Activated naive CD4-positive, alpha-beta T cell treated with anti-CD3 and anti-CD28 coated beads, Interleukin-2, amount 10 ng/mL, durations not matched to agents 7 days and 5 days (primary cell): ENCODE measurements at regions not wholly inside any gene's neighbourhood (a gene's known extent, or its start where the extent isn't known, plus 50 kb on each side); places are given as distances from the start of the nearest gene placed in this dataset.
"Not testable (repeated sequence)": the region's sequence is repeated elsewhere in the genome, so short reads cannot be mapped to it uniquely, and the experiment has no call there.

Source experiments
- CTCF ChIA-PET: fragments of 350-600 bp; sonication (Branson Sonifier 250); formaldehyde crosslinking; loops from one replicate; lab custom pipeline; 2021; ENCODE audit warnings: antibody characterized with exemption; lab: Charles Lee
- DNase-seq: peaks from one replicate; pipeline ENCODE4 v3.0.0-alpha.2; 2020
- H3K27ac Mint-ChIP-seq: one replicate; pipeline ENCODE4 v1.8.0; 2021; ENCODE audit warnings: mild to moderate bottlenecking, moderate library complexity, mixed read lengths
- H3K27me3 Mint-ChIP-seq: one replicate; pipeline ENCODE4 v1.8.0; 2021; ENCODE audit warnings: mild to moderate bottlenecking, mixed read lengths
- H3K36me3 Mint-ChIP-seq: one replicate; pipeline ENCODE4 v1.8.0; 2021; ENCODE audit warnings: mixed read lengths
- H3K4me1 Mint-ChIP-seq: one replicate; pipeline ENCODE4 v1.8.0; 2021; ENCODE audit warnings: mixed read lengths
- H3K4me3 Mint-ChIP-seq: one replicate; pipeline ENCODE4 v1.8.0; 2021; ENCODE audit warnings: mild to moderate bottlenecking, moderate library complexity, mixed read lengths
- H3K9me3 Mint-ChIP-seq: one replicate; pipeline ENCODE4 v1.8.0; 2021; ENCODE audit warnings: mixed read lengths

DNA sequence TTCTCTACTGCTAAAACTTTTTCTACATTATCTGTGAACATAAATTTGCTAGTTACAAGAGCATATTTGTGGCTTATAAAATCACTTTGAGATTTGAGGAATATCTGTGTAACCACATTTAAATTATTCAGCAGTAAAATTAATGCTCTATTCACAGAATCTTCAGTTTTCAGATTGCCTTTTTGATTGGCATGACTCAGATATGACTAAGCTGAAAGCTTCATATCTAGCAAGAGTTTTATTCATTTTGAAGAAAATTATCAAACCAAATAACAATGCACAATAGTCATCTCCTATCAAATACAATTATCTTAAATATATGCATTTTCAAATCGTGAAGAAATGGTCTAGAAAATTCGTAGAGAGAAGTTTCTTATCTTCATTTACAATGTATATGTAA is 1498.2 kb upstream of the B3GALT2 start:
- H3K27me3 Mint-ChIP-seq, result no peaks in the 10 kb centered on the region
- CTCF ChIA-PET, result no interaction called here
- H3K4me3 Mint-ChIP-seq, result no peak overlapping the region
- H3K9me3 Mint-ChIP-seq, result no peaks in the 10 kb centered on the region
- H3K4me1 Mint-ChIP-seq, result no peaks in the 10 kb centered on the region
- DNase-seq, result no peak
- no peak overlapping the region for H3K27ac Mint-ChIP-seq
- no peaks in the 10 kb centered on the region for H3K36me3 Mint-ChIP-seq

DNA sequence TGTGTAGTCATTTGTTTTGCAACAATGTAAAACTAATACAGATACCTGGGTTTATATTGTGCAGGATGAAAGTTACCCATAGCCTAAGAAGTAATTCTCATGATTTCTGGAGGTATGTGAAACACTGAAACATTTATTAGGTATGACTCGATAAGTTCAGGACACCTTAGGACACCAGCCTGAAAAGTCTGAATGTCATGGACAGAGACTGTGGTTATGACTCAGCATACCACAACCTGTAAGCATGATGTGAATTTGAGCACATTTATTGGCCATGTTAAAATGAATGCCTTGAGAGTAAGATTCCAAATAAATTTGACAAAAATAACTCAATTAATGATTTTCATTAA is 1471.7 kb upstream of the B3GALT2 start:
- DNase-seq, result no peak

DNA sequence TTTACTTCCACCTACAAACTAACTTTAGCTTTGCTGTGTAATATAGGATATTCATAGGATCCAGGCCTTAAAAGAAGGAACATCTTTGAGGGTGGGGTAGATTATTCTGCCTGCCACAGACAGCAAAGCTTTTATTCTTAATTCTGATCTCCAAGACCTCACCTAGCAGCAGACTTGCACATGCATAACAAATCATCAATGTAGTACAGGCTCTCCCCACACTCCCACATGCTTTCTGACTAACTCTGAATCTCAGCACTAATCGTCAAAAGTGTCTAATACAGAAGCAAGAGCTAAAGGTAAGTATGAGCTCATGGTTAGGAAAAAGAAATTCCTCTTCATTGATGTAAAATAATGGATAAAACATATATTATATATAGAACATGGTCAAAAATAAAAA is 1468.5 kb upstream of the B3GALT2 start:
- Mint-ChIP-seq H3K4me1 (no peaks in the 10 kb centered on the region), H3K4me3 (no peak overlapping the region), H3K36me3 (no peaks in the 10 kb centered on the region), H3K9me3 (no peaks in the 10 kb centered on the region), H3K27me3 (no peaks in the 10 kb centered on the region), H3K27ac (no peak overlapping the region)
- DNase-seq, result no peak
- CTCF ChIA-PET, result no interaction called here

More for the DNA sequence above, 1471.7 kb upstream of the B3GALT2 start:
- H3K27ac Mint-ChIP-seq, result no peak overlapping the region
- CTCF ChIA-PET, result no interaction called here
- no peaks in the 10 kb centered on the region for H3K36me3 Mint-ChIP-seq
- peaks cover 2% of the 10 kb centered on the region for H3K9me3 Mint-ChIP-seq
- H3K27me3 Mint-ChIP-seq, result no peaks in the 10 kb centered on the region
- no peaks in the 10 kb centered on the region for H3K4me1 Mint-ChIP-seq
- no peak overlapping the region for H3K4me3 Mint-ChIP-seq

DNA sequence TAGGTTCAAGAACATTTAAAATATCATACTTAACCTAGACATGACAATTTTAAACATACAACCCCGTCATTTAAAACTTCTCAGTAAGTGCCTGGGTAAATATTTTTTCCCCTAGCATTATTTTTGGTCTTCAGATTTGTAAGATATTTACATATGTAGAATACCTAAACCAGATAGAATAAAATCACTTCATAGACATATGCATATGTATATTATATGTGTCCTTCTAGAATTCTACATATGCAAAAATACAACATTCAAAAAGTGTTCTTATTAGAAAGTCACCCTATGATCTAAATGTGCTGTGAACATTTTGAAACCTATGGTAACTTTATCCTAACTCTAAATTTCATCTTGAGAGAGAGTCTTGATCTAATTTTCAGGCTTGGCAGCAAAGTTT is 1467.0 kb upstream of the B3GALT2 start:
- Mint-ChIP-seq H3K27ac (no peak overlapping the region), H3K4me1 (no peaks in the 10 kb centered on the region), H3K9me3 (no peaks in the 10 kb centered on the region), H3K36me3 (no peaks in the 10 kb centered on the region), H3K27me3 (no peaks in the 10 kb centered on the region), H3K4me3 (no peak overlapping the region)
- CTCF ChIA-PET, result no interaction called here
- no peak for DNase-seq

DNA sequence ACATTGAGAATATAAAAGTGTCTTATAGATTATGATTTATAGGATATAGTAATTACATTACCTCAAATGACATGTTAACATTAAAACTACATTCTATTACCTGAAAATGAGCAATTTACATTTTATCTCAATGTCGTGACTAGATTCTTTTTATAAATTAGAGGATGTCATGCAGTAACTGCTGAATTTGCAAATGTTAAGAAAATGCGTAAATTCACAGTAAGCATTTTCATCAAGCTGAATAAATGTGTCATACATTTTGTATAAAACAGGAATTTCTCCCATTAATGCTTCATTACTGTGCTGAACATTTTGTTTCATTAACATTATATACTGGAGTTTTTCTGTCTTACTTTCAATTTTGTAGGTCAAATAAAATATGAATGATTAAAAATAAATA is 1460.7 kb upstream of the B3GALT2 start:
- H3K27ac Mint-ChIP-seq, result no peak overlapping the region
- H3K9me3 Mint-ChIP-seq, result no peaks in the 10 kb centered on the region
- H3K4me3 Mint-ChIP-seq, result no peak overlapping the region
- H3K36me3 Mint-ChIP-seq, result no peaks in the 10 kb centered on the region
- no peak for DNase-seq
- no peaks in the 10 kb centered on the region for H3K27me3 Mint-ChIP-seq
- CTCF ChIA-PET, result no interaction called here
- H3K4me1 Mint-ChIP-seq, result no peaks in the 10 kb centered on the region

DNA sequence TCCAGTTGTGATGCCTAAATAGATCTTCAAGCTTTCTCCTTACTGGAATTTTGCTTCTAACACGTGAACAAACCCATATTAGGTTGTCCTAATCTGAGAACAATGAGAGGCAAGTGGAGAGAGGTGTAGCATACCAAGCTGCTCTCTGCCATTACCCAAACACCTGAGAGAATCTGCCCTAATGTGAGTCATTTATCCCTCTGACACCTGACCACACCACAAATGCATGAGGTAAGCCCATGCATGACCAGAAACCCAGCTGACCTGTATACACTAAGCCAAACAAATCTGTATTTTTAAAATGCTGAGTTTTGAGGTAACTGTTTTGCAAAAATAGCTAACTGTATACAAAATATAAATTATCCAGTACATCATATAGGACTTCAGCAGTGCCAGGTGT is 1458.1 kb upstream of the B3GALT2 start:
- H3K27me3 Mint-ChIP-seq, result no peaks in the 10 kb centered on the region
- H3K36me3 Mint-ChIP-seq, result no peaks in the 10 kb centered on the region
- CTCF ChIA-PET, result no interaction called here

DNA sequence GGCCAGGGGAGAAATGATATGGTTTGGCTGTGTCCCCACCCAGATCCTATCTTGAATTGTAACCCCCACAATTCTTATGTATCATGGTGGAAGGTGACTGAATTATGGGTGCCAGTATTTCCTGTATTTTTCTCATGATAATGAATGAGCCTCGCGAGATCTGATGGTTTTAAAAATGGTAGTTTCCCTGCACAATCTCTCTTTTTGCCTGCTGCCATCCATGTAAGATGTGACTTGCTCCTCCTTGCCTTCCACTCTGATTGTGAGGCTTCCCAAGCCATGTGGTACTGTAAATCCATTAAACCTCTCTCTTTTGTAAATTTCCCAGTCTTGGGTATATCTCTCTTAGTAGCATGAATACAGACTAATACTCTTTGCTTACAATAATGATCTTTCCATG is 1453.9 kb upstream of the B3GALT2 start:
- Mint-ChIP-seq H3K27me3 (no peaks in the 10 kb centered on the region), H3K4me3 (no peak overlapping the region), H3K9me3 (no peaks in the 10 kb centered on the region), H3K27ac (no peak overlapping the region), H3K36me3 (no peaks in the 10 kb centered on the region), H3K4me1 (no peaks in the 10 kb centered on the region)
- no peak for DNase-seq
- CTCF ChIA-PET, result no interaction called here

More for the DNA sequence above, 1458.1 kb upstream of the B3GALT2 start:
- Mint-ChIP-seq H3K27ac (no peak overlapping the region), H3K9me3 (no peaks in the 10 kb centered on the region), H3K4me1 (no peaks in the 10 kb centered on the region), H3K4me3 (no peak overlapping the region)
- DNase-seq, result no peak

DNA sequence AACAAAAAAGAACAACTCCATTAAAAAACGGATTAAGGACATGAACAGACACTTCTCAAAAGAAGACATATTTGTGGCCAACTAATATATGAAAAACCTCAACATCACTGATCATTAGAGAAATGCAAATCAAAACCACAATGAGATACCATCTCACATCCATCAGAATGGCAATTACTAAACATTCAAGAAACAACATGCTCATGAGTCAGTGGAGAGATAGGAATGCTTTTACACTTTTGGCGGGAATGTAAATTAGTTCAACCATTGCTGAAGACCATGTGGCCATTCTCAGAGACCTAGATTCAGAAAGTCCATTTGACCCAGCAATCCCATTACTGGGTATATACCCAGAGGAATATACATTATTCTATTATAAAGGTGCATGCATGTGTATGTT is 1442.6 kb upstream of the B3GALT2 start:
- Mint-ChIP-seq H3K4me1 (no peaks in the 10 kb centered on the region), H3K4me3 (no peak overlapping the region), H3K27me3 (no peaks in the 10 kb centered on the region), H3K27ac (no peak overlapping the region), H3K36me3 (no peaks in the 10 kb centered on the region), H3K9me3 (no peaks in the 10 kb centered on the region)
- no peak for DNase-seq
- CTCF ChIA-PET, result no interaction called here

DNA sequence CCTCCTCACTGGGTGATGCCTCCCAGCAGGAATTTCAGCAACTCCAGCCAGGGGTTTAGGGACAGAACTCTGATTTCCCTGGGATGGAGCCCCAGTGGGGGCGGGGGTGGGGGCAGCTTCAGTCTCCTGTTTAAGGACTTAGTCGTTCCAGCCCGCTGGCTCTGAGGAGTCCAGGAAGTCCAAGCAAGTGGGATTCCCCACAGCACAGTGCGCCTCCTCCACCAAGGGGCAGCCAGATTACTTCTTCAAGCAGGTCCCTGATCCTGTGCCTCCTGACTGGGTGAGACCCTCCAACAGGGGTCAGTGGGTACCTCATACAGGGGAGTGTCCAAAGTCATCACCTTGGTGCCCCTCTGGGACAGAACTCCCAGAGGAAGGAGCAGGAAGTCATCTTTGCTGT is 1438.4 kb upstream of the B3GALT2 start:
- Mint-ChIP-seq H3K4me1 (no peaks in the 10 kb centered on the region), H3K9me3 (no peaks in the 10 kb centered on the region), H3K27me3 (no peaks in the 10 kb centered on the region), H3K4me3 (no peak overlapping the region), H3K36me3 (no peaks in the 10 kb centered on the region), H3K27ac (no peak overlapping the region)
- DNase-seq, result no peak
- CTCF ChIA-PET, result no interaction called here

DNA sequence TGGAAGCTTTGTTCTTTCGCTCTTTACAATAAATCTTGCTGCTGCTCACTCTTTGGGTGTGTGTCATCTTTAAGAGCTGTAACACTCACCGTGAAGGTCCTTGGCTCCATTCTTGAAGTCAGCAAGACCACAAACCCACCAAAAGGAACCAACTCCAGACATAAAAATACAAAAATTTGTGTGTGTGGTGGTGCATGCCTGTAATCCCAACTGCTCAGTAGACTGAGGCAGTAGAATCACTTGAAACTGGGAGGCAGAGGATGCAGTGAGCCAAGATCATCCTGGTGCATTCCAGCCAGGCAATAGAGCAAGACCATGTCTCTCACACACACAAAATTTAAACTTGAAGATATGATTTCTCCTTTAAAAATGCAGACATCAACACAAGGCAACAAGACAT is 1431.7 kb upstream of the B3GALT2 start:
- Mint-ChIP-seq H3K9me3 (peaks cover 5% of the 10 kb centered on the region), H3K27me3 (no peaks in the 10 kb centered on the region), H3K36me3 (no peaks in the 10 kb centered on the region), H3K4me1 (no peaks in the 10 kb centered on the region), H3K27ac (no peak overlapping the region), H3K4me3 (no peak overlapping the region)
- CTCF ChIA-PET, result no interaction called here
- DNase-seq, result no peak

DNA sequence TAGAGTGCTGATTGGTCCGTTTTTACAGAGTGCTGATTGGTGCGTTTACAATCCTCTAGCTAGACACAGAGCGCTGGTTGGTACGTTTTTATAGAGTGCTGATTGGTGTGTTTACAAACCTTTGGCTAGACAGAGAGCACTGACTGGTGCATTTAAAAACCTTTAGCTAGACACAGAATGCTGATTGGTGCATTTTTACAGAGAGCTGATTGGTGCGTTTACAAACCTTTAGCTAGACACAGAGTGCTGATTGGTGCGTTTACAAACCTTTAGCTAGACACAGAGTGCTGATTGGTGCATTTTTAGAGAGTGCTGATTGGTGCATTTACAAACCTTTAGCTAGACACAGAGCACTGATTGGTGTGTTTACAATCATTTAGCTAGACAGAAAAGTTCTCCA is 1430.9 kb upstream of the B3GALT2 start:
- H3K27ac Mint-ChIP-seq, H3K36me3 Mint-ChIP-seq, H3K4me3 Mint-ChIP-seq: not testable (repeated sequence)

DNA sequence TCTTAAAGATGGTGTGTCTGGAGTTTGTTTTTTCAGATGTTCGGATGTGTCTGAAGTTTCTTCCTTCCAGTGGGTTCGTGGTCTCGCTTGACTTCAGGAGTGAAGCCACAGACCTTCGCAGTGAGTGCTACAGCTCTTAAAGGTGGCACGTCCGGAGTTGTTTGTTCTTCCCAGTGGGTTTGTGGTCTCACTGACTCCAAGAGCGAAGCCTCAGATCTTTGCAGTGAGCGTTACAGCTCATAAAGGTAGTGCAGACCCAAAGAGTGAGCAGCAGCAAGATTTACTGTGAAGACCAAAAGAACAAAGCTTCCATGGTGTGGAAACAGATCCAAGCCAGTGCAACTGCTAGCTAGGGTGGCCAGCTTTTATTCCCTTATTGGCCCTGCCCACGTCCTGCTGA is 1430.4 kb upstream of the B3GALT2 start:
- H3K27ac Mint-ChIP-seq, result no peak overlapping the region
- no peaks in the 10 kb centered on the region for H3K4me1 Mint-ChIP-seq
- DNase-seq, result no peak
- H3K36me3 Mint-ChIP-seq, result no peaks in the 10 kb centered on the region
- H3K9me3 Mint-ChIP-seq, result peaks cover 5% of the 10 kb centered on the region
- no peaks in the 10 kb centered on the region for H3K27me3 Mint-ChIP-seq
- CTCF ChIA-PET, result no interaction called here
- H3K4me3 Mint-ChIP-seq, result no peak overlapping the region

More for the DNA sequence above, 1430.9 kb upstream of the B3GALT2 start:
- H3K9me3 Mint-ChIP-seq, H3K4me1 Mint-ChIP-seq, DNase-seq, H3K27me3 Mint-ChIP-seq, CTCF ChIA-PET: not testable (repeated sequence)

DNA sequence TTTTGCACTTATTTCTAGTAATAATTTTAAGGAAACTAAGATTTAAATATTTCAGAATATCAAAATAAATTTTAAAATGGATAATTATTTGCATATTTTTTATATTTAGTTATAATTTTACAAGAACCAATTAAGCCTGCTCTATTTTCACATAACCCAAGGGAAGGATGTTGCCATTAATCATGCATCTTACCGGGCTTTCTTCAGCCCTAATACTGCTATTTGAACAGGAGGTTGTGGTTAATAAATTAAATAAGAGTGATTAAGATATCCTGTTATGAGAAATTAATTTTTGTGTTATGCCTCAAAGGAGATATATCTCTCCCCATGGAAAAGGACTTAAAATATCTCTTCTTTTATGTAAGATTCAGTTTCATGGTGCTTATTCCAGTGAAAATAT is 1415.8 kb upstream of the B3GALT2 start:
- Mint-ChIP-seq H3K9me3 (no peaks in the 10 kb centered on the region), H3K4me1 (no peaks in the 10 kb centered on the region), H3K4me3 (no peak overlapping the region), H3K27ac (no peak overlapping the region), H3K36me3 (no peaks in the 10 kb centered on the region), H3K27me3 (no peaks in the 10 kb centered on the region)
- no peak for DNase-seq
- CTCF ChIA-PET, result no interaction called here

DNA sequence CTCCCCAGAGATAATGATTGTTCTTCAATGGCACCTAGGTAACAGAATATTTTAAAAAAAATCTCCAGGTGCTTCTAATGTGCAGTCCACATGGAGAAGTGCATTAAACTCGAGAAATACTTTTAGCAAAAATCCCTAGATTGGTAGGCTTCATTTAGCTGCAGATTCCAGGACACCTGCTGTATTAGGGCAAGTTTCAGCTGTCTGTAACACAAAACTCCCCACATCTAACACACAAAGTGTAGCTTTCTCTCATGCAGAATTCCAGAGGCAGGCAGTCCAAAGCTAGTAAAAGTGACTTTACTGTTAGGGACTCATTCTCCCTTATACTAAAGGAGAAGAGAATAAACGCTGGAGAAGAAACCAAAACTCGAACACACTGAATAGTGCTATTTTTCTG is 1414.3 kb upstream of the B3GALT2 start:
- no peaks in the 10 kb centered on the region for H3K36me3 Mint-ChIP-seq
- H3K4me3 Mint-ChIP-seq, result no peak overlapping the region
- H3K27me3 Mint-ChIP-seq, result no peaks in the 10 kb centered on the region
- no peaks in the 10 kb centered on the region for H3K4me1 Mint-ChIP-seq
- H3K27ac Mint-ChIP-seq, result no peak overlapping the region
- CTCF ChIA-PET, result no interaction called here
- no peak for DNase-seq
- H3K9me3 Mint-ChIP-seq, result no peaks in the 10 kb centered on the region

DNA sequence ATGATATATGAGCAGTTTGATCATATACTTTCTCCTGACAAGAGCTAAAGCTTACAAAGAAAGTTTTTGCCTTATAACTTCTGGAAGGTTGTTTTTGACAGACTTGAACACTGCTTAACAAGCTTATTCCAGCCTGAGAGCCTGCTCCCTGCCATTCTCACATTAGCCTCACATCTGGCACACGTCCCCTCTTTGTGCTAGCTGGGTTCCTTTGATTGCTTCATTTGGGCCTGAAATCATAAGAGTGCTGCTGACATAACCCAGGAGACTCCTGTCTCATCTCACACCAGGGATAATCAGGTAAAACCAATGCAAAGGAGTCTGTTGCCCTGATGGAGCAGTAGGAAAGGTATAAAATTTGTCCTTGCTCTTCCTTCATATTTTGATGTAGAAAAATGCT is 1411.7 kb upstream of the B3GALT2 start:
- Mint-ChIP-seq H3K27ac (no peak overlapping the region), H3K4me1 (no peaks in the 10 kb centered on the region), H3K4me3 (no peak overlapping the region), H3K9me3 (no peaks in the 10 kb centered on the region), H3K36me3 (no peaks in the 10 kb centered on the region), H3K27me3 (no peaks in the 10 kb centered on the region)
- DNase-seq, result no peak
- CTCF ChIA-PET, result no interaction called here

DNA sequence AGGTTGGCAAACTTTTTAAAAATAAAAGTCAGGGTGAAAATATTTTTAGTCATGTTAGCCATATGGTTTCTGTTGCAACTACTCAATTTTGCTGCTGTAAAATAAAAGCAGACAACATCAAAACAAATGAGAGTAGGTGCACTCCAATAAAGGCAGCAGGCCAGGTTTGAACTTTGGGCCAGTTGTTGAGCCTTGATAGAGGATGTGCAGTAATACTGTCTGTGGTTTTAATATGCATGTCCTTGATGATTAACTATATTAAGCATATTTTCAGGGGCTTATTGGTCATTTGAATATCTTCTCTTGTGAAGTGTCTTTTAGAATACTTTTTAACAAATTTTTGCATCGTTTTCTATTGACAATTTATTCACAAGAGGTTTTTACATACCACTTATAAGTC is 1399.9 kb upstream of the B3GALT2 start:
- DNase-seq, result no peak
- H3K4me3 Mint-ChIP-seq, result no peak overlapping the region
- H3K36me3 Mint-ChIP-seq, result no peaks in the 10 kb centered on the region
- CTCF ChIA-PET, result no interaction called here
- H3K4me1 Mint-ChIP-seq, result no peaks in the 10 kb centered on the region
- no peaks in the 10 kb centered on the region for H3K9me3 Mint-ChIP-seq
- H3K27ac Mint-ChIP-seq, result no peak overlapping the region
- H3K27me3 Mint-ChIP-seq, result no peaks in the 10 kb centered on the region
